ENCODE measurements at regions not wholly inside any gene's neighbourhood (a gene's known extent, or its start where the extent isn't known, plus 50 kb on each side); places are given as distances from the start of the nearest gene placed in this dataset.
"Not testable (repeated sequence)": the region's sequence is repeated elsewhere in the genome, so short reads cannot be mapped to it uniquely, and the experiment has no call there.

GRCh38 chr15:31724903-31725302, 305.4 kb upstream of the CHRNA7 start:
- no CpG with 5 or more reads among the region's 5 CpGs for WGBS (ENCODE audit: extremely low coverage, insufficient coverage, low lambda C conversion rate)
- not testable (repeated sequence) for H3K79me1 ChIP-seq (ENCODE audit: low read length); DNase-seq; H3K4me3 ChIP-seq (ENCODE audit: low read length); H3K56ac ChIP-seq (ENCODE audit: low read length); H4K5ac ChIP-seq (ENCODE audit: low read length); H3K4me2 ChIP-seq (ENCODE audit: low read length); H3K27ac ChIP-seq (ENCODE audit: low read depth, low read length); H3K23ac ChIP-seq (ENCODE audit: low read length); H2BK15ac ChIP-seq (replicated peaks; ENCODE audit: low read depth); H3K4ac ChIP-seq (ENCODE audit: low read depth, low read length); H3K9ac ChIP-seq (ENCODE audit: low read length); H3K79me2 ChIP-seq (ENCODE audit: control insufficient read depth, insufficient read depth, low read length); H3K36me3 ChIP-seq (ENCODE audit: control insufficient read depth, insufficient read depth, low read length); H3K18ac ChIP-seq (ENCODE audit: low read length); H3K4me1 ChIP-seq (ENCODE audit: control insufficient read depth, low read depth, low read length); H2BK5ac ChIP-seq (ENCODE audit: low read length); H4K8ac ChIP-seq (ENCODE audit: low read depth, low read length); H2BK120ac ChIP-seq (ENCODE audit: low read depth, low read length); H2AK5ac ChIP-seq (ENCODE audit: low read length); H3K27me3 ChIP-seq (ENCODE audit: insufficient read depth, low read length, poor library complexity)

GRCh38 chr15:31725619-31726018, 304.7 kb upstream of the CHRNA7 start:
- H3K4me1 ChIP-seq (ENCODE audit: control insufficient read depth, low read depth, low read length); H3K56ac ChIP-seq (ENCODE audit: low read length); H3K4ac ChIP-seq (ENCODE audit: low read depth, low read length); H3K18ac ChIP-seq (ENCODE audit: low read length); H2AK5ac ChIP-seq (ENCODE audit: low read length); H4K8ac ChIP-seq (ENCODE audit: low read depth, low read length); H3K79me2 ChIP-seq (ENCODE audit: control insufficient read depth, insufficient read depth, low read length); H3K27ac ChIP-seq (ENCODE audit: low read depth, low read length); H3K4me3 ChIP-seq (ENCODE audit: low read length); H3K4me2 ChIP-seq (ENCODE audit: low read length); H3K23ac ChIP-seq (ENCODE audit: low read length); H3K27me3 ChIP-seq (ENCODE audit: insufficient read depth, low read length, poor library complexity); DNase-seq; H2BK120ac ChIP-seq (ENCODE audit: low read depth, low read length); H2BK15ac ChIP-seq (replicated peaks; ENCODE audit: low read depth); H4K5ac ChIP-seq (ENCODE audit: low read length); H3K9ac ChIP-seq (ENCODE audit: low read length); H3K36me3 ChIP-seq (ENCODE audit: control insufficient read depth, insufficient read depth, low read length); H2BK5ac ChIP-seq (ENCODE audit: low read length); H3K79me1 ChIP-seq (ENCODE audit: low read length): not testable (repeated sequence)
- no CpG with 5 or more reads among the region's 3 CpGs for WGBS (ENCODE audit: extremely low coverage, insufficient coverage, low lambda C conversion rate)

GRCh38 chr15:31727612-31728011, 302.7 kb upstream of the CHRNA7 start:
- Histone ChIP-seq H3K56ac (ENCODE audit: low read length) (no peak overlapping the region), H3K27ac (ENCODE audit: low read depth, low read length) (no peak overlapping the region), H4K8ac (ENCODE audit: low read depth, low read length) (no peak overlapping the region), H3K79me2 (ENCODE audit: control insufficient read depth, insufficient read depth, low read length) (no peaks in the 10 kb centered on the region), H2BK15ac (replicated peaks; ENCODE audit: low read depth) (no peak overlapping the region), H4K5ac (ENCODE audit: low read length) (no peak overlapping the region), H3K4me3 (ENCODE audit: low read length) (no peak overlapping the region), H2BK5ac (ENCODE audit: low read length) (no peak overlapping the region), H3K9ac (ENCODE audit: low read length) (no peak overlapping the region), H3K4ac (ENCODE audit: low read depth, low read length) (no peak overlapping the region), H2BK120ac (ENCODE audit: low read depth, low read length) (no peak overlapping the region), H3K18ac (ENCODE audit: low read length) (no peak overlapping the region), H3K4me1 (ENCODE audit: control insufficient read depth, low read depth, low read length) (no peaks in the 10 kb centered on the region), H3K4me2 (ENCODE audit: low read length) (no peak overlapping the region), H3K36me3 (ENCODE audit: control insufficient read depth, insufficient read depth, low read length) (no peaks in the 10 kb centered on the region), H3K27me3 (ENCODE audit: insufficient read depth, low read length, poor library complexity) (no peaks in the 10 kb centered on the region), H3K79me1 (ENCODE audit: low read length) (no peaks in the 10 kb centered on the region), H3K23ac (ENCODE audit: low read length) (no peak overlapping the region), H2AK5ac (ENCODE audit: low read length) (no peak overlapping the region)
- WGBS (ENCODE audit: extremely low coverage, insufficient coverage, low lambda C conversion rate), result no CpG with 5 or more reads among the region's 3 CpGs
- DNase-seq, result no peak

- Histone ChIP-seq H3K4me2 (ENCODE audit: low read length) (no peak overlapping the region), H3K18ac (ENCODE audit: low read length) (no peak overlapping the region), H3K4me1 (ENCODE audit: control insufficient read depth, low read depth, low read length) (no peaks in the 10 kb centered on the region), H2BK120ac (ENCODE audit: low read depth, low read length) (no peak overlapping the region), H3K4ac (ENCODE audit: low read depth, low read length) (no peak overlapping the region), H2AK5ac (ENCODE audit: low read length) (no peak overlapping the region), H2BK15ac (replicated peaks; ENCODE audit: low read depth) (no peak overlapping the region), H3K36me3 (ENCODE audit: control insufficient read depth, insufficient read depth, low read length) (no peaks in the 10 kb centered on the region), H3K4me3 (ENCODE audit: low read length) (no peak overlapping the region), H4K5ac (ENCODE audit: low read length) (no peak overlapping the region), H3K27ac (ENCODE audit: low read depth, low read length) (no peak overlapping the region), H2BK5ac (ENCODE audit: low read length) (no peak overlapping the region), H3K79me2 (ENCODE audit: control insufficient read depth, insufficient read depth, low read length) (no peaks in the 10 kb centered on the region), H3K79me1 (ENCODE audit: low read length) (no peaks in the 10 kb centered on the region), H4K8ac (ENCODE audit: low read depth, low read length) (no peak overlapping the region), H3K56ac (ENCODE audit: low read length) (no peak overlapping the region), H3K9ac (ENCODE audit: low read length) (no peak overlapping the region), H3K27me3 (ENCODE audit: insufficient read depth, low read length, poor library complexity) (no peaks in the 10 kb centered on the region), H3K23ac (ENCODE audit: low read length) (no peak overlapping the region)
- no CpG with 5 or more reads among the region's 3 CpGs for WGBS (ENCODE audit: extremely low coverage, insufficient coverage, low lambda C conversion rate)
- no peak for DNase-seq
Observed at GRCh38 chr15:31732726-31733125, 297.6 kb upstream of the CHRNA7 start.

- no peak overlapping the region for H3K4me2 ChIP-seq (ENCODE audit: low read length)
- H3K56ac ChIP-seq (ENCODE audit: low read length), result no peak overlapping the region
- no peak overlapping the region for H4K8ac ChIP-seq (ENCODE audit: low read depth, low read length)
- no peak overlapping the region for H3K18ac ChIP-seq (ENCODE audit: low read length)
- H3K27me3 ChIP-seq (ENCODE audit: insufficient read depth, low read length, poor library complexity), result no peaks in the 10 kb centered on the region
- no peaks in the 10 kb centered on the region for H3K36me3 ChIP-seq (ENCODE audit: control insufficient read depth, insufficient read depth, low read length)
- DNase-seq, result no peak
- H2BK15ac ChIP-seq (replicated peaks; ENCODE audit: low read depth), result no peak overlapping the region
- H2BK5ac ChIP-seq (ENCODE audit: low read length), result no peak overlapping the region
- no peak overlapping the region for H2AK5ac ChIP-seq (ENCODE audit: low read length)
- no CpG with 5 or more reads among the region's 4 CpGs for WGBS (ENCODE audit: extremely low coverage, insufficient coverage, low lambda C conversion rate)
- H3K9ac ChIP-seq (ENCODE audit: low read length), result no peak overlapping the region
- H3K4me1 ChIP-seq (ENCODE audit: control insufficient read depth, low read depth, low read length), result no peaks in the 10 kb centered on the region
- no peaks in the 10 kb centered on the region for H3K79me2 ChIP-seq (ENCODE audit: control insufficient read depth, insufficient read depth, low read length)
- H3K23ac ChIP-seq (ENCODE audit: low read length), result no peak overlapping the region
- no peak overlapping the region for H4K5ac ChIP-seq (ENCODE audit: low read length)
- H3K4ac ChIP-seq (ENCODE audit: low read depth, low read length), result no peak overlapping the region
- H2BK120ac ChIP-seq (ENCODE audit: low read depth, low read length), result no peak overlapping the region
- H3K79me1 ChIP-seq (ENCODE audit: low read length), result no peaks in the 10 kb centered on the region
- H3K27ac ChIP-seq (ENCODE audit: low read depth, low read length), result no peak overlapping the region
- H3K4me3 ChIP-seq (ENCODE audit: low read length), result no peak overlapping the region
Observed at GRCh38 chr15:31733424-31733823, 296.9 kb upstream of the CHRNA7 start.

GRCh38 chr15:31740203-31740602, 290.1 kb upstream of the CHRNA7 start:
- Histone ChIP-seq H3K9ac (ENCODE audit: low read length) (no peak overlapping the region), H2BK15ac (replicated peaks; ENCODE audit: low read depth) (no peak overlapping the region), H3K23ac (ENCODE audit: low read length) (no peak overlapping the region), H3K18ac (ENCODE audit: low read length) (no peak overlapping the region), H3K4me2 (ENCODE audit: low read length) (no peak overlapping the region), H3K27ac (ENCODE audit: low read depth, low read length) (no peak overlapping the region), H3K79me1 (ENCODE audit: low read length) (no peaks in the 10 kb centered on the region), H3K4me1 (ENCODE audit: control insufficient read depth, low read depth, low read length) (no peaks in the 10 kb centered on the region), H3K79me2 (ENCODE audit: control insufficient read depth, insufficient read depth, low read length) (no peaks in the 10 kb centered on the region), H2AK5ac (ENCODE audit: low read length) (no peak overlapping the region), H3K27me3 (ENCODE audit: insufficient read depth, low read length, poor library complexity) (no peaks in the 10 kb centered on the region), H2BK120ac (ENCODE audit: low read depth, low read length) (no peak overlapping the region), H3K36me3 (ENCODE audit: control insufficient read depth, insufficient read depth, low read length) (no peaks in the 10 kb centered on the region), H3K56ac (ENCODE audit: low read length) (no peak overlapping the region), H4K5ac (ENCODE audit: low read length) (no peak overlapping the region), H3K4ac (ENCODE audit: low read depth, low read length) (no peak overlapping the region), H3K4me3 (ENCODE audit: low read length) (no peak overlapping the region), H2BK5ac (ENCODE audit: low read length) (no peak overlapping the region), H4K8ac (ENCODE audit: low read depth, low read length) (no peak overlapping the region)
- peak; percentile 83 for DNase-seq
- WGBS (ENCODE audit: extremely low coverage, insufficient coverage, low lambda C conversion rate), result no CpG with 5 or more reads among the region's 9 CpGs
